ENCODE measurements at regions not wholly inside any gene's neighbourhood (a gene's known extent, or its start where the extent isn't known, plus 50 kb on each side); places are given as distances from the start of the nearest gene placed in this dataset.

DNA sequence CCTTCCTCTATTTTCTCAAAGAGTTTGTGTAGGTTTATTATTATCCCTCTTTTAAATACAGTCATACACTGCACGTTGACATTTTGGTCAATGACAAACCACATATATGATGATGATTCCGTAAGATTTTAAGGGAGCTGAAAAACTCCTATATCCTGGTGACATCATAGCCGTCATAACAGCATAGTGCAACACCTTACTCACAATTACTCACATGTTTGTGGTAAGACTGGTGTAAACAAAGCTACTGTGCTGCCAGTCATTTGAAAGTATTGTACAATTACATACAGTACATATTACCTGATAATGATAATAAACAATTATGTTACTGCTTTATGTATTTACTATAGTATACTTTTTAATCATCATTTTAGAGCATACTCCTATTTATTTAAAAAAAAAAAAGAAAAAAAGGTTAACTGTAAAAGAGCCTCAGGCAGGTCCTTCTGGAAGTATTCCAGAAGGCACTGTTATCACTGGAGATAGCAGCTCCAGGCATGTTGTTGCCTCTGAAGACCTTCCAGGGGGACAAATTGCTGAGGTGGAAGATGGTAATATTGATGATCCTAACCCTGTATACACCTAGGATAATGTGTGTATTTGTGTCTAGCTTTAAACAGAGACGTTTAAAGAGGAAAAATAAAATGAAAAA is 123.3 kb upstream of the CDK1 start:
- H3K36me3 ChIP-seq (ENCODE audit: insufficient read depth): no peaks in the 10 kb centered on the region
- no peak for DNase-seq (ENCODE audit: extremely low spot score)
- H3K4me3 ChIP-seq (ENCODE audit: low read depth, low read length): no peak overlapping the region
- 64% methylated on average over 4 of the region's 4 CpGs for WGBS
- no peaks in the 10 kb centered on the region for H3K4me1 ChIP-seq (ENCODE audit: insufficient read depth)
- H3K27ac ChIP-seq (ENCODE audit: low read depth): no peak overlapping the region

DNA sequence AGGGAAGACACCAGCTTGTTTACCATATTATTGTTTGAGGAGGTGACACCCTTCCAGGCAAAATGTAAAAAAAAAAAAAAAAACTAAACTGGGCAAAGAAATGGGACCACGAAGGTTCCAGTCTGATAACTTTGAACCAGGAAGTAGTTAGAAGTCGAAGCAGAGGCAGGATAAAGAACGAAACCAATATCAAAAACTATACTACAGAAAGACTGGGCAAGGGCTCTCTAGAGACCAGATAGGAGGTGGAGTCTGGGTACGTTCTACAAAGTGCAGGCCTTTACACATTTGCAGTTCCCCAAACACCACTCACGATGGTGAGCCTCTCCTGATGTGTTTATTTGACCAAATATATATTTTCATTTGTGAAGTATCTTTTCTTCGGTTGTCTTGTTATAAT is 125.7 kb upstream of the CDK1 start:
- H3K36me3 ChIP-seq (ENCODE audit: insufficient read depth): no peaks in the 10 kb centered on the region
- no peak overlapping the region for H3K27ac ChIP-seq (ENCODE audit: low read depth)
- 89% methylated on average over 6 of the region's 6 CpGs for WGBS
- H3K4me3 ChIP-seq (ENCODE audit: low read depth, low read length): no peak overlapping the region
- no peaks in the 10 kb centered on the region for H3K4me1 ChIP-seq (ENCODE audit: insufficient read depth)
- no peak for DNase-seq (ENCODE audit: extremely low spot score)

DNA sequence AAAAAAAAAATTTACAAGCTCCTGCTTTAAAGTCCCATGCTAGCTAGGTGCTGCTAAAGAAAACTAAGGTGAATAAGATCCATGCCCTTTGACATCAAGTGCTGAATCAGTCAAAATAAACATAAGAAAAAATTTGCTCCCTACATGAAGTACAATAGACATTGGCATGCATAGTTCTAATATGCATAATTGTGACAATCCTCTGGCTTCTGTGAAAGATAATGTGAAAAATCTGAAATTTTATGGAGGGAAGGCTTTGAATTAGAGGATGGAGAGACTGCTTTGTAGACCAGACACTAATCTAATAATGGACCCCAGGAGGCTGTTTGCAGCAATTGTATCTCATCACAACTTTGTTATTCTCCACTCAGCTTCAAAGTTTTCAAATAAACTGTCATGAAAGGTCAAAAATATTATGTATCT is 127.9 kb upstream of the CDK1 start:
- Histone ChIP-seq H3K36me3 (ENCODE audit: insufficient read depth) (no peaks in the 10 kb centered on the region), H3K4me3 (ENCODE audit: low read depth, low read length) (no peak overlapping the region), H3K27ac (ENCODE audit: low read depth) (no peak overlapping the region), H3K4me1 (ENCODE audit: insufficient read depth) (no peaks in the 10 kb centered on the region)
- no peak for DNase-seq (ENCODE audit: extremely low spot score)

- H3K4me1 ChIP-seq (ENCODE audit: insufficient read depth): no peaks in the 10 kb centered on the region
- no peak overlapping the region for H3K4me3 ChIP-seq (ENCODE audit: low read depth, low read length)
- no peaks in the 10 kb centered on the region for H3K36me3 ChIP-seq (ENCODE audit: insufficient read depth)
- H3K27ac ChIP-seq (ENCODE audit: low read depth): no peak overlapping the region
- 34% methylated on average over 4 of the region's 4 CpGs for WGBS
- no peak for DNase-seq (ENCODE audit: extremely low spot score)
Observed at GRCh38 chr10:60649485-60650377, 128.5 kb upstream of the CDK1 start.

- H3K4me1 ChIP-seq (ENCODE audit: insufficient read depth): no peaks in the 10 kb centered on the region
- H3K36me3 ChIP-seq (ENCODE audit: insufficient read depth): no peaks in the 10 kb centered on the region
- H3K27ac ChIP-seq (ENCODE audit: low read depth): no peak overlapping the region
- DNase-seq (ENCODE audit: extremely low spot score): no peak
- 99% methylated on average over 2 of the region's 2 CpGs for WGBS
- no peak overlapping the region for H3K4me3 ChIP-seq (ENCODE audit: low read depth, low read length)
Observed at GRCh38 chr10:60648761-60649160, 129.5 kb upstream of the CDK1 start.

GRCh38 chr10:60646966-60647796 is 131.1 kb upstream of the CDK1 start:
- WGBS: 23% methylated on average over 6 of the region's 6 CpGs
- DNase-seq (ENCODE audit: extremely low spot score): peak; percentile 50

GRCh38 chr10:60645980-60646379 is 132.3 kb upstream of the CDK1 start:
- no peak for DNase-seq (ENCODE audit: extremely low spot score)
- Histone ChIP-seq H3K27ac (ENCODE audit: low read depth) (no peak overlapping the region), H3K4me3 (ENCODE audit: low read depth, low read length) (no peak overlapping the region), H3K4me1 (ENCODE audit: insufficient read depth) (no peaks in the 10 kb centered on the region), H3K36me3 (ENCODE audit: insufficient read depth) (no peaks in the 10 kb centered on the region)
- WGBS: 89% methylated on average over 2 of the region's 2 CpGs

More at GRCh38 chr10:60646966-60647796, 131.1 kb upstream of the CDK1 start:
- no peak overlapping the region for H3K4me3 ChIP-seq (ENCODE audit: low read depth, low read length)
- H3K36me3 ChIP-seq (ENCODE audit: insufficient read depth): no peaks in the 10 kb centered on the region
- H3K4me1 ChIP-seq (ENCODE audit: insufficient read depth): no peaks in the 10 kb centered on the region
- H3K27ac ChIP-seq (ENCODE audit: low read depth): no peak overlapping the region

GRCh38 chr10:60644436-60645130 is 133.7 kb upstream of the CDK1 start:
- Histone ChIP-seq H3K4me3 (ENCODE audit: low read depth, low read length) (no peak overlapping the region), H3K27ac (ENCODE audit: low read depth) (no peak overlapping the region), H3K36me3 (ENCODE audit: insufficient read depth) (no peaks in the 10 kb centered on the region), H3K4me1 (ENCODE audit: insufficient read depth) (no peaks in the 10 kb centered on the region)
- DNase-seq (ENCODE audit: extremely low spot score): no peak
- 51% methylated on average over 4 of the region's 4 CpGs for WGBS

DNA sequence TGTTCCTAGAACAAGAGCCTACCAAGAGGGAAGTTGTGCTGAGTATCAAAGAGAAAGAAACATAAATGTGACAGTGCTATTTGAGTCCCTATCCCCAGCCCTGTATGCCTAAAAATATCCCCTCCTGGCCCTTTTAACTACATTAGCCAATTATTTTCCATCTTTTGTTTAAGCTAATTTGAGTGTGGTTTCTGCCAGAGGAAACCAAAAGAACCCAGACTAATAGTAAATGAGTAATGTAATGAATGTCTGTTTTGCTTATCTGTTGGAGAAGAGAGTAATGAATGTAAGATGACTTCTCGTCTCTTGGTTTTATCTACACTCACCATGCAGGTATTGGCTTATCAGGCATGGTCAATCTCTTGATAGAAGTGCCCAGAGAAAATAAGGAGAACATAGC is 134.4 kb upstream of the CDK1 start:
- Histone ChIP-seq H3K4me3 (ENCODE audit: low read depth, low read length) (no peak overlapping the region), H3K36me3 (ENCODE audit: insufficient read depth) (no peaks in the 10 kb centered on the region), H3K27ac (ENCODE audit: low read depth) (no peak overlapping the region), H3K4me1 (ENCODE audit: insufficient read depth) (no peaks in the 10 kb centered on the region)
- no peak for DNase-seq (ENCODE audit: extremely low spot score)
- WGBS: 77% methylated on average over 1 of the region's 1 CpG

DNA sequence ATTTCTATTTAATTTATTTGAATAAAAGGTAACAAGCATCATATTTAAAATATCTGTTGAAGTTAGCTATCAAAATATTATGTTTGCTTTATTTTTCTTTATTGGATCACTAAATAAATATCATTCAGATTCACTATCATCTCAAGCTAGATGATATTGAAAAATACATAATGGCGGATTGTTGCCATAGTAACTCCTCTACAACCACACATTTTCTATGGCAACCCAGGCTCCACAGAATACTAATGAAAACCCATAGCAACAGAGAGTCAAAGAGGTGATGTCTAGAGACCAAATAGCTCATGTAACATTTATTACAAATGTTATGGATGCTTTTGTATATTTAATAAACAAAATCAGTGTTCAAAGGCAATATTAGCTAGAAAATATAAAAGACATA is 148.9 kb upstream of the CDK1 start:
- Histone ChIP-seq H3K27ac (ENCODE audit: low read depth) (no peak overlapping the region), H3K36me3 (ENCODE audit: insufficient read depth) (no peaks in the 10 kb centered on the region), H3K4me3 (ENCODE audit: low read depth, low read length) (no peak overlapping the region), H3K4me1 (ENCODE audit: insufficient read depth) (no peaks in the 10 kb centered on the region)
- WGBS: 100% methylated on average over 1 of the region's 1 CpG
- no peak for DNase-seq (ENCODE audit: extremely low spot score)

- Histone ChIP-seq H3K4me3 (ENCODE audit: low read depth, low read length) (no peak overlapping the region), H3K27ac (ENCODE audit: low read depth) (no peak overlapping the region), H3K36me3 (ENCODE audit: insufficient read depth) (no peaks in the 10 kb centered on the region), H3K4me1 (ENCODE audit: insufficient read depth) (no peaks in the 10 kb centered on the region)
- WGBS: 81% methylated on average over 6 of the region's 6 CpGs
- no peak for DNase-seq (ENCODE audit: extremely low spot score)
Observed at GRCh38 chr10:60627778-60628748, 150.2 kb upstream of the CDK1 start.

- no peaks in the 10 kb centered on the region for H3K36me3 ChIP-seq (ENCODE audit: insufficient read depth)
- no peaks in the 10 kb centered on the region for H3K4me1 ChIP-seq (ENCODE audit: insufficient read depth)
- H3K27ac ChIP-seq (ENCODE audit: low read depth): no peak overlapping the region
- DNase-seq (ENCODE audit: extremely low spot score): no peak
- WGBS: 84% methylated on average over 1 of the region's 1 CpG
- H3K4me3 ChIP-seq (ENCODE audit: low read depth, low read length): no peak overlapping the region
Observed at GRCh38 chr10:60626037-60626436, 152.2 kb upstream of the CDK1 start.

Data from urinary bladder (tissue), 3 donors.